ENCODE measurements at regions not wholly inside any gene's neighbourhood (a gene's known extent, or its start where the extent isn't known, plus 50 kb on each side); places are given as distances from the start of the nearest gene placed in this dataset.

DNA sequence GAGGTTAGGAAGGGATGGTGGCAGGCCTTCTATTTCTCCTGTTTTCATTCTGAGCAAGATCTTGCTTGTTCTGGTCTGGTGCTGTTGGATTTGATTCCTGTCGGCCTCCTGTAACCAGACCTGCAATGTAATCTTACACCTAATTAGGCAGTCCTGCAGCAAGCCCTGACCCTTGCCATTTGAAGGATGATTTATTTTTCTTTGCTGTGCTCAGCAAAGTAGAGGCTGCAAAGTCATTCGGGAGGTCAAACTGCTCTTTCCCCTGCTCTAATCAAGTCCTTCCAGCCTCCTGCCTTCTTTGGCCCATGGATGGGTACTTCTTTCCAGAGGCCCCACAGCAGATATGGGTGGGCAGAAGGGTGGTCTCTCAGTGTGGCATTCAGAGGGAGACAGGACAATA lies 417.7 kb upstream of the USP24 start:
- H4K8ac ChIP-seq (ENCODE audit: low read depth, low read length), result no peak overlapping the region
- no CpG with 5 or more reads among the region's 2 CpGs for WGBS (ENCODE audit: extremely low coverage, insufficient coverage, insufficient read length)

DNA sequence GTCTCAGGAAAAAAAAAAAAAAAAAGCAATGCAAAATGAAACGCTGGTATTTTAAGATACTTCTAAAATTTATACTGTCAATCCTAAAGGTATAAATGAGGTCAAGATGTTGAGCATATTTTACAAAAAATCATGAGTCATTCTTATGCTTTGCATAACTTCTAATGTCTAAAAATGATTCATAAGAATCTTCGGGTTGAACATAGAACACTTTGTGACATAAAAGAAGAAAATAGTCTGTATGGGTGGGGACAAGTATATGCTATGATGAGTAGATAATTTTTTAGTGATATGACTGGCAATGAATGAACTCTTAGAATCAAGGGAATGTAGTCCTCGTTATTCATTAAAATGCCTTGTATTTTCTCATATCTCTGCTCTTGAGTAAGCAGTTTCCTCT lies 416.9 kb upstream of the USP24 start:
- no peak overlapping the region for H3K4me2 ChIP-seq (ENCODE audit: low read length)
- H4K12ac ChIP-seq (ENCODE audit: low read depth, low read length), result no peak overlapping the region
- no peak overlapping the region for H3K27ac ChIP-seq (ENCODE audit: low read depth, low read length)
- no peak overlapping the region for H3K4ac ChIP-seq (ENCODE audit: low read depth, low read length)
- no peaks in the 10 kb centered on the region for H3K9me3 ChIP-seq (ENCODE audit: insufficient read depth, low read depth, low read length)
- H2BK5ac ChIP-seq (ENCODE audit: low read depth, low read length, poor library complexity), result no peak overlapping the region
- H3K23ac ChIP-seq (ENCODE audit: low read length), result no peak overlapping the region
- H3K4me3 ChIP-seq (ENCODE audit: low read depth, low read length), result no peak overlapping the region
- H3K27me3 ChIP-seq (ENCODE audit: insufficient read depth, low read length), result no peaks in the 10 kb centered on the region
- no peaks in the 10 kb centered on the region for H3K79me2 ChIP-seq (ENCODE audit: control insufficient read depth, insufficient read depth, low read length, poor library complexity)
- no peak overlapping the region for H4K8ac ChIP-seq (ENCODE audit: low read depth, low read length)
- H2AK5ac ChIP-seq (ENCODE audit: low read length), result no peak overlapping the region
- H2AFZ ChIP-seq (ENCODE audit: insufficient read depth, low read length, poor library complexity), result no peak overlapping the region
- no peak overlapping the region for H2BK12ac ChIP-seq (ENCODE audit: low read length)
- no peak overlapping the region for H2BK120ac ChIP-seq (ENCODE audit: insufficient read depth, low read length, poor library complexity)
- H3K14ac ChIP-seq (ENCODE audit: low read length), result no peak overlapping the region
- peaks cover 3 to 6% of the 10 kb centered on the region in 2 experiments for H3K4me1 ChIP-seq (ENCODE audit: control insufficient read depth in 1 of 2, insufficient read depth in 2 of 2, low read length in 2 of 2)
- peak; percentile 30 to 89 for DNase-seq
- no peak overlapping the region for H4K91ac ChIP-seq (ENCODE audit: low read depth, low read length)
- peaks cover 4% of the 10 kb centered on the region for H3K79me1 ChIP-seq (ENCODE audit: low read length)
- no peak overlapping the region for H3K9ac ChIP-seq (ENCODE audit: low read length)
- H3K36me3 ChIP-seq (ENCODE audit: control insufficient read depth in 1 of 2, insufficient read depth in 2 of 2, low read length in 2 of 2), result no peaks in the 10 kb centered on the region
- WGBS (ENCODE audit: extremely low coverage, insufficient coverage, insufficient read length), result no CpG with 5 or more reads among the region's 3 CpGs
- no peak overlapping the region for H3K18ac ChIP-seq (ENCODE audit: low read length)

More for the DNA sequence above, 417.7 kb upstream of the USP24 start:
- H3K14ac ChIP-seq (ENCODE audit: low read length), result no peak overlapping the region
- no peak overlapping the region for H2BK120ac ChIP-seq (ENCODE audit: insufficient read depth, low read length, poor library complexity)
- no peak overlapping the region for H4K12ac ChIP-seq (ENCODE audit: low read depth, low read length)
- no peak overlapping the region for H3K4ac ChIP-seq (ENCODE audit: low read depth, low read length)
- H3K4me3 ChIP-seq (ENCODE audit: low read depth, low read length), result no peak overlapping the region
- no peak overlapping the region for H3K18ac ChIP-seq (ENCODE audit: low read length)
- H3K4me1 ChIP-seq (ENCODE audit: control insufficient read depth in 1 of 2, insufficient read depth in 2 of 2, low read length in 2 of 2), result peaks cover 3 to 6% of the 10 kb centered on the region in 2 experiments
- no peaks in the 10 kb centered on the region for H3K27me3 ChIP-seq (ENCODE audit: insufficient read depth, low read length)
- no peak overlapping the region for H3K23ac ChIP-seq (ENCODE audit: low read length)
- H3K4me2 ChIP-seq (ENCODE audit: low read length), result no peak overlapping the region
- no peaks in the 10 kb centered on the region for H3K36me3 ChIP-seq (ENCODE audit: control insufficient read depth in 1 of 2, insufficient read depth in 2 of 2, low read length in 2 of 2)
- no peak overlapping the region for H2BK12ac ChIP-seq (ENCODE audit: low read length)
- no peak overlapping the region for H3K9ac ChIP-seq (ENCODE audit: low read length)
- no peaks in the 10 kb centered on the region for H3K79me2 ChIP-seq (ENCODE audit: control insufficient read depth, insufficient read depth, low read length, poor library complexity)
- H2AFZ ChIP-seq (ENCODE audit: insufficient read depth, low read length, poor library complexity), result no peak overlapping the region
- H3K27ac ChIP-seq (ENCODE audit: low read depth, low read length), result peak overlapping the region; percentile 19
- H3K9me3 ChIP-seq (ENCODE audit: insufficient read depth, low read depth, low read length), result peaks cover 1% of the 10 kb centered on the region
- H4K91ac ChIP-seq (ENCODE audit: low read depth, low read length), result no peak overlapping the region
- DNase-seq, result no peak
- H3K79me1 ChIP-seq (ENCODE audit: low read length), result peaks cover 4% of the 10 kb centered on the region
- no peak overlapping the region for H2AK5ac ChIP-seq (ENCODE audit: low read length)
- H2BK5ac ChIP-seq (ENCODE audit: low read depth, low read length, poor library complexity), result no peak overlapping the region

DNA sequence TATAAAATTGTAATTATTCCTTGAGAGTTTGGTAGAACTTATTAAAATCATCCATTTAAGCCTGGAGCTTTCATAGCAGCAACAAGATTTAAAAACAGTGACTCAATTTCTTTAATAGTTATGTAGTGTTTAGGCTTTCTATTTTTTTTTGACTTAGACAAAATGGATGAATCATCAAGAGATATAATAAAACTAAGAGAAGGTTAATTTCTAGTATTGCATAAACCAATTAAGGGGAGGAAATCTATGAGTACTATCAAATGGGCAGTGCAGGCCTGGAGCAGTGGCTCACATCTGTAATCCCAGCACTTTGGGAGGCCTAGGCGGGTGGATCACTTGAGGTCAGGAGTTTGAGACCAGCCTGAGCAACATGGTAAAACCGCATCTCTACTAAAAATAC lies 416.3 kb upstream of the USP24 start:
- Histone ChIP-seq H4K12ac (ENCODE audit: low read depth, low read length) (no peak overlapping the region), H3K9ac (ENCODE audit: low read length) (no peak overlapping the region), H2BK120ac (ENCODE audit: insufficient read depth, low read length, poor library complexity) (no peak overlapping the region), H2AFZ (ENCODE audit: insufficient read depth, low read length, poor library complexity) (no peak overlapping the region), H3K4me2 (ENCODE audit: low read length) (no peak overlapping the region), H2BK12ac (ENCODE audit: low read length) (no peak overlapping the region), H3K36me3 (ENCODE audit: control insufficient read depth in 1 of 2, insufficient read depth in 2 of 2, low read length in 2 of 2) (no peaks in the 10 kb centered on the region), H3K27ac (ENCODE audit: low read depth, low read length) (no peak overlapping the region), H4K91ac (ENCODE audit: low read depth, low read length) (no peak overlapping the region), H2AK5ac (ENCODE audit: low read length) (no peak overlapping the region), H3K23ac (ENCODE audit: low read length) (no peak overlapping the region), H3K4me1 (ENCODE audit: control insufficient read depth in 1 of 2, insufficient read depth in 2 of 2, low read length in 2 of 2) (peaks cover 3 to 6% of the 10 kb centered on the region in 2 experiments), H3K79me2 (ENCODE audit: control insufficient read depth, insufficient read depth, low read length, poor library complexity) (no peaks in the 10 kb centered on the region), H3K18ac (ENCODE audit: low read length) (no peak overlapping the region), H3K9me3 (ENCODE audit: insufficient read depth, low read depth, low read length) (no peaks in the 10 kb centered on the region), H3K14ac (ENCODE audit: low read length) (no peak overlapping the region), H3K4ac (ENCODE audit: low read depth, low read length) (no peak overlapping the region), H3K27me3 (ENCODE audit: insufficient read depth, low read length) (no peaks in the 10 kb centered on the region), H3K79me1 (ENCODE audit: low read length) (peaks cover 4% of the 10 kb centered on the region), H3K4me3 (ENCODE audit: low read depth, low read length) (no peak overlapping the region), H2BK5ac (ENCODE audit: low read depth, low read length, poor library complexity) (no peak overlapping the region), H4K8ac (ENCODE audit: low read depth, low read length) (no peak overlapping the region)
- DNase-seq, result no peak
- WGBS (ENCODE audit: extremely low coverage, insufficient coverage, insufficient read length), result no CpG with 5 or more reads among the region's 2 CpGs

DNA sequence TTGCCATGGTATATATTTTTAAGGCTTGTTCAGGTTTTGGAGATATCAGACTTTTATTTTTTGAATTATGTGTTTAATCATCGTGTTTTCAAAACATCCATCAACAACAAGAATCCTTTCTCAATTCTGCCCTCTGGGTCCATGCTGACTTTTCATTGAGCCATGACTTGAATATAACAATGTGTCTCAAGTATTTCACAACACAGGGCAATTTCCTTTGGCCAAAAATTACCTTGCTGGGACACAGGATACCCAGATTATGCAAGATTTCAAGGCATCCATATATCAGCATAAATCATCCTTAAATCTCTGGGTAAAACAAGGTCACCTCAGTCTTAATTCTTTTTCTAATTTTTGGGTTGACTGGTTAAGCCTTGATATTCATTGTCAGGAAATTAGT lies 411.2 kb upstream of the USP24 start:
- H2AK5ac ChIP-seq (ENCODE audit: low read length), result no peak overlapping the region
- H3K79me1 ChIP-seq (ENCODE audit: low read length), result peaks cover 2% of the 10 kb centered on the region
- H3K4me1 ChIP-seq (ENCODE audit: control insufficient read depth in 1 of 2, insufficient read depth in 2 of 2, low read length in 2 of 2), result no peaks in the 10 kb centered on the region
- no peak overlapping the region for H3K27ac ChIP-seq (ENCODE audit: low read depth, low read length)
- no peak overlapping the region for H3K14ac ChIP-seq (ENCODE audit: low read length)
- no peak overlapping the region for H3K23ac ChIP-seq (ENCODE audit: low read length)
- no CpG with 5 or more reads among the region's 1 CpG for WGBS (ENCODE audit: extremely low coverage, insufficient coverage, insufficient read length)
- H3K79me2 ChIP-seq (ENCODE audit: control insufficient read depth, insufficient read depth, low read length, poor library complexity), result no peaks in the 10 kb centered on the region
- no peak overlapping the region for H4K91ac ChIP-seq (ENCODE audit: low read depth, low read length)
- H4K8ac ChIP-seq (ENCODE audit: low read depth, low read length), result no peak overlapping the region
- H2AFZ ChIP-seq (ENCODE audit: insufficient read depth, low read length, poor library complexity), result no peak overlapping the region
- H3K4me2 ChIP-seq (ENCODE audit: low read length), result no peak overlapping the region
- no peaks in the 10 kb centered on the region for H3K36me3 ChIP-seq (ENCODE audit: control insufficient read depth in 1 of 2, insufficient read depth in 2 of 2, low read length in 2 of 2)
- no peak overlapping the region for H2BK120ac ChIP-seq (ENCODE audit: insufficient read depth, low read length, poor library complexity)
- no peak overlapping the region for H3K4me3 ChIP-seq (ENCODE audit: low read depth, low read length)
- H3K9ac ChIP-seq (ENCODE audit: low read length), result no peak overlapping the region
- peak in 1 of 2 donors; percentile 39 for DNase-seq
- H2BK12ac ChIP-seq (ENCODE audit: low read length), result no peak overlapping the region
- H4K12ac ChIP-seq (ENCODE audit: low read depth, low read length), result no peak overlapping the region
- H2BK5ac ChIP-seq (ENCODE audit: low read depth, low read length, poor library complexity), result no peak overlapping the region
- H3K18ac ChIP-seq (ENCODE audit: low read length), result no peak overlapping the region
- peaks cover 2% of the 10 kb centered on the region for H3K9me3 ChIP-seq (ENCODE audit: insufficient read depth, low read depth, low read length)
- H3K27me3 ChIP-seq (ENCODE audit: insufficient read depth, low read length), result no peaks in the 10 kb centered on the region
- H3K4ac ChIP-seq (ENCODE audit: low read depth, low read length), result no peak overlapping the region

Data from trophoblast cell (in vitro differentiated cells and primary cell).